M059J (cell line): ENCODE measurements at regions not wholly inside any gene's neighbourhood (a gene's known extent, or its start where the extent isn't known, plus 50 kb on each side); places are given as distances from the start of the nearest gene placed in this dataset.
A peak's percentile ranks its signal among the peaks of the same experiment; 100 is the strongest.

Source experiments
- DNase-seq: peaks from one replicate; pipeline ENCODE4 v3.0.0-alpha.2; 2012; ENCODE audit warnings: low read depth

- DNase-seq, result no peak
Observed at GRCh38 chr9:97747201-97747965, 50.2 kb upstream of the XPA start.

- no peak for DNase-seq
Observed at GRCh38 chr9:97748525-97748924, 51.4 kb upstream of the XPA start.

DNA sequence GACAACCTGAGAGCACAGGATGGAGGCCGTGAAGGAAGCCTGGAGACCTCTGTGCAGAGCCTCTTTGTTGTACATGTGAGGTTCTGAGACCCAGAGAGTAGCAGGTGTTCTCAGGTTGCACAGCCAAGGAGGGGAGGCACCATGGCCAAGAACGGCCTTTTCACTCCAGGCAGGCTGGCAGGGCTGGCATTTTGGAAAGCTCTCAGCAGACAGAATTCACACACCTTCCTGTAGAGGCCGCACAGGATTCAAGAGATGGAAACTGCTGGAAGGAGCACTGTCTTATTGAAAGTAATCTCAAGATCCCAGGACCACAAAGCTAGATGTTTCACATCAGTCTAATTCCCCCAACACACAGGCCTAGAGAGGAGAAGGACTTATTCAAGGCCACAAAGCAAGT lies 52.8 kb upstream of the XPA start:
- DNase-seq, result peak; percentile 31

- no peak for DNase-seq
Observed at GRCh38 chr9:97751531-97751930, 54.4 kb upstream of the XPA start.

DNA sequence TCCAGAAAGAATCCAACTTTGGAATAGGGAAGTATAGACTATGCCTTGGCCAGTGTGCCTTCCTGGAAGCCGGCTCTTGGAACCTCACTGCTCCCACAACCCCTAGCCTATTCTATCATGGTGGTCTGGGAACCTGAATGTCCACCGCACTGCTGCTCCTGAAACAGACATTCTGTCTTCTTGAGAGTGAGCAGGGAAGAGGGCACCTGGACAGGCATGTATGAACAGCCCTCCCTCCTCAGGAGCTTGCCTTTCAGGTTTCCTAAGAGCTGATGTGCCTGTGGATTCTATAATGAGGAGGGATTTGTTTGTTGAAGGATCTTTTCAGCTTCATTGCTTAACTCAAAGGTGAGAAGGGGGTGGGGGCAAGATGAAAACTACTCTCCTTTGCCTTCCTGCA lies 55.1 kb upstream of the XPA start:
- DNase-seq, result no peak

GRCh38 chr9:97753364-97753763 lies 56.2 kb upstream of the XPA start:
- DNase-seq, result no peak

DNA sequence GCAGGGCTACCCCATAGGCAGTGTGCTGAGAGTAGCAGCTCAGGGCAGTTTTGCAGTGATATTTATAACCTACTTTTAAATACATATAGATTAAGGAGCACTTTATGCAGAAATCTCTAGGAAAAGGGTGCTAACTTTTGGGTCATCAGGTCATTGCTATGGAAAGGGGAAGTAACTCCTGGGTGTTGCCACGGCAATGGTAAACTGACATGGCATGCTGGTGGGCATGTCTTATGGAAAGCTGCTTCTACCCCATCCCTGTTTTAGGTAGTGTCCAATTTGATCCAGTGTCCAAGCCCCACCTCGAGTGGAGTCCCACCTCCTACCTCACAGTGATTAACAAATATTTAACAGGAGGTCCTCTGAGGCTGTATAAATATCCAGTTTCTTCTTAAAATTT lies 56.8 kb upstream of the XPA start:
- DNase-seq, result no peak

DNA sequence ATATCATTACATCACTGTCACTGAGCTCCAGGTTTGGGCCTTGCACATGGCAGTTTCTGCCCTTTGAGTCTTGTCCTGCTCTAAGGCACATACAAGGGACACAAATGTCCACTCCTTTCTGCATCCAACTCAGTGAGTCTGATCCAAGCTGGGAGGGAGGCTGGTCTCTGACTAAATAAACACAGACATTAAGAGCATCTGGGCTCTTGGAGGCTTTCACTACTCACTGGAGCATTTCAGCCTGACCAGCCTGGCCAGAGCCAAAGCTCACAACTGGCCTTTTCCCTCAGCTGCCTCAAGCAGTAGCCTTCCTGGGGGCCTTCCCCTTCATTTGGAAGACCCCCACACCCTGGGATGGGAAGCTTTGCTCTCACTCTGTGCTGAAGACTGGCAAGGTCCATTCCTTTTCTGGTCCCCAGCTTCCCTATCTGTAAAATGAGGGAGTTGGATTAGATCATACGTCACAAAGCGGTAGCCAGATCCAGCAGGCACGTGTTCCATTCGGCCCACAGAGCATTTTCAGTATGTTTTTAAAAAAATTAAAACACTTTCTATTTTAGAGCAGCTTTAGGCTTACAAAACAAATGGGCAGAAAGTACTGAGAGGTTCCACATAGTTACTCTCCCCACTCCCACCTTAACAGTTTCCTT lies 58.6 kb upstream of the XPA start:
- no peak for DNase-seq

DNA sequence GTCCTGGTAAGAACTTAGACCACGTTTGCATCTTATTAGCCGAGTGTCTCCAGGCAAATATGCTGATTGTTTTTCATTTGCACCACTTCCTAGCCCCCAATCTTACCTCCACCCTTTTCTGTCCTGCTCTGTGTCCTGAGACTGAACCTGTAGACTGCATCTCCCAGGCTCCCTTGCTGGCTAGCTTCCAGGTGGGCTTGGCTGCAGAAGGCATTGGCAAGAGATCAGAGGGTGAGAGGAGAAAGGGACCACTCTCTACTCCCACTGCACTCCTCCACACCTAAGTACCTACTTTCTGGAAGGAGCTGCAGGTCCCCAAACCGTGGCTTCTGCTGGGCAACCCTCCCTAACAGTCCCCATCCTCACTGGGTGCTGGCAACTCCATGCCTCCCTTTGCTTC lies 59.9 kb upstream of the XPA start:
- no peak for DNase-seq

GRCh38 chr9:97758334-97758916 lies 61.3 kb upstream of the XPA start:
- DNase-seq, result peak; percentile 34

DNA sequence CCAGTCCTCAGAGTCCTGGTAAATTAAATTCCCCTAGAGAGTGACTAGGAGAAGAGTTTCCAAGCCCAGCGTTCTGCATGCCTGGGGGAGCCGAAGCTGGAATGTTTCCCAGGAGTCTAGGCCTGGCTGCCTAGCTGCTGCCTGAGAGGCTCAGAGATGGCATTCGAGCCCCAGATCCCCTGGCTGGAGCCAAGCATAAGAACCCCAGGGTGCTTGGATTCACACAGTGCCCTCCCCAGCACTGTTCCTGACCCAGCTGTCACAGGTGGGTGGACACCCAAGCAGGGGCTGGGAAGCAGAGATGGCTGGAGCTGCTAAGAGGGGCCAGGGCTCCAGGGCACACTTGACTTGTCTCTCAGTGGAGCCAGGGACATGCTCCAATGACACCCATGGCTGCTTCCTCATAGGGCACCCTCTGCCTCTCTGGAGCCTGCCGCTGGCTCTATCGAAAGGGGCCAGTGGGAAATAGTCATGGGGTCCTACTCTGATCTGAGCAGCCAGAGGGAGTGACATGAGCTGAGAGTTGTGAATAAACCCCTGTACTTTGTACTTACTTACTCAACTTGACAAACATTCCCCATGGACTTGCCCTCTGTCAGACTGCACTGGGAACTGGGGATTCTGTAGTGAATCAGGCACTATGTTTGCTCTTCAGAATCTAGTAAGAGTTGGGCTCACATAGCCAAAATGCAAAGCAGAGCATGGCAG lies 62.6 kb upstream of the XPA start:
- peak; percentile 34 for DNase-seq

DNA sequence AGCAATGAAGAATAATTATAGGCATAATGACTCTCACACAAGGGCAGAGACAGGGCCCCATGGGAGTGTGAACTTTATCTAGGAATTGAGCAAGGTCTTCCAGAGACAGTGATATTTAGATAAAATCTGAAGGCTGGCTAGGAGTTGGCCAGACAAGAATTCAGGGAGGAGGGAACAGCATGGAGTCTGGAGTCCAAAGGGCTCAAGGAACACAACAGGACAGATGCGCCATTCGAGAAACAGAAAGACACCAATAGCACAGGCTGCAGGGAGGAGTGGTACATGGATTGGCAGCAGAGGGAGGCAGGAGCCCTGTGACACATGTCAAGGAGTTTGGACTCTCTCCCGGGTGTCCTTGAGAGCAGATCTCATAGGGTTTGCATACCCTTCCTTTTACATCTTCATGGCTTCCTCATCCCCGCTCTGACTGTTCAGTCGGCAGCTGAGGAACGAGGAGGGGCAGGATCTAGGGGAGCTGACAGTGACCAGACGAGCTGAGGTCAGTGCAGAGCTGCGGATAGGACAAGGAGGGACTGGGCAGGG lies 64.0 kb upstream of the XPA start:
- DNase-seq, result no peak

- DNase-seq, result no peak
Observed at GRCh38 chr9:97761879-97762278, 64.7 kb upstream of the XPA start.

- DNase-seq, result no peak
Observed at GRCh38 chr9:97763874-97764273, 66.7 kb upstream of the XPA start.

DNA sequence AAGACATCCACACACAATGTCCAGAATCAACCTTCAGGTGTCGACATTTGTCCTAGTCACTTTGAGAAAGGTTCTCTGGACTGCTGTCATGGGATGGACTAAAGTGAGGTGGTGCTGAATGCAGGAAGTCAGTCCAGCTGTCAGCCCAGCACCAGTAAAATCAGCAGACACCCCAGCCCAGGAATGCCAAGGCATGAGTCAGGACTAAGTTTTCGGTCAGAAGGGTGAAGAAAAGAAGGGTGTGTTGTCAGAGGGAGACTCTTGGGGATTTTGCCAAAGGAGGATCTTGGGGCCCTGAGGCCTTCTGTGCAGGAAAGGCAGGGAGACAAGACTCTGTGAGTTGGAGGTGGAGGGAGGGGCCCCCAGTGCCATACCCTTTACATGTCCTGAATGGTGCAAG lies 69.0 kb upstream of the XPA start:
- DNase-seq, result peak; percentile 78

DNA sequence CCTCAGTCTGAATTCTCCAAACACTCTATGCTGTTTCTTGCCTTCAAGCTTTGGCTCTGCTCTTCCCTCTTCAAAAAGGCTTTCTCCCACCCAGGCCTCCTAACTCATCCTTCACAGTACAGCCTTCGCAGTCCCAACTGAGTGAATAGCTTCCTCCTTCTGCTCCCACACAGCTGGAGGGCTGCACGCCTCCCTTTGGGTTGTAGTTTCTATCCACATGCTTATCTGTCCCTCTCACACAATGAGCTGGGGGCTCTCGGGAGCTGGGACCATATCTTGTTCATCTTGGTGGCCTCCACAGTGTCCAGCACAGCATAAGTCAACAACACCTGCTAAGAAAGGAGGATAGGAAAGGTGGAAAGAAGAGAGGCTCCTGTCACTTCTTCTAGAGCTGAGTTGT lies 69.5 kb upstream of the XPA start:
- no peak for DNase-seq

GRCh38 chr9:97767891-97768290 lies 70.8 kb upstream of the XPA start:
- DNase-seq, result no peak

- DNase-seq, result peak; percentile 60
Observed at GRCh38 chr9:97768746-97769145, 71.6 kb upstream of the XPA start.

- DNase-seq, result peak; percentile 27
Observed at GRCh38 chr9:97769208-97769607, 72.1 kb upstream of the XPA start.

DNA sequence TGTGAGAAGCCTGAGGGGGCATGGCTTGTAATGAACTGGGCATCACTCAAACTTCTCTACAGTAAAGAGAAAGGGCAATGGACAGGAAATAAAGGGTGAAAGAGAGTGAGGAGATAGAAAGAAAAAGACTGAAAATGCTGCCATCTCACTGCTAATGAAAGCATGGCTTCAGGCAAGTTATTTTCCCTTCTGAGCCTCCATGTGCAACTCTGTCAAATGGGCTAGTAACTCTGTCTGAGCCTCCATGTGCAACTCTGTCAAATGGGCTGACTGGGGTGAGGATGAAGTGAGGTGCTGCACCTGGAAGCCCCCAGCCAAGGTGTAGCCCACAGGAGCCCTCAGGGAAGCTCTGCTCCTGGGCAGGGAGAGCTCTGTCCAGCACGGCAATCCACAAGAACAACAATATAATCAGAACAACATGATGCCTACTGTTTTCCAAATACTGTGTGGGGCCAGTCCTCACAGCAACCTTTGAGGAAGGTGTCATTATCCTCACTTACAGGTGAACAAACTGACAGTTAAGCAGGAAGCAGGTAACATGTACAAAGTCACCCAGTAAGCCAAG lies 73.8 kb upstream of the XPA start:
- no peak for DNase-seq

GRCh38 chr9:97771641-97772040 lies 74.5 kb upstream of the XPA start:
- no peak for DNase-seq

GRCh38 chr9:97772145-97772544 lies 75.0 kb upstream of the XPA start:
- DNase-seq, result no peak
